HG02884 (cell line): ENCODE measurements at regions not wholly inside any gene's neighbourhood (a gene's known extent, or its start where the extent isn't known, plus 50 kb on each side); places are given as distances from the start of the nearest gene placed in this dataset.
"Not testable (repeated sequence)": the region's sequence is repeated elsewhere in the genome, so short reads cannot be mapped to it uniquely, and the experiment has no call there.

Experiments used
- ATAC-seq: cut with Tn5 transposase; IDR thresholded peaks from one replicate; pipeline ENCODE4 v1.9.1; 2021; ENCODE audit warnings: mild to moderate bottlenecking, moderate library complexity; ENCODE audit not compliant: unreplicated experiment

GRCh38 chr6:137313928-137314855 lies 95.0 kb upstream of the IFNGR1 start:
- no peak for ATAC-seq

- ATAC-seq, result no peak
Measured at GRCh38 chr6:137313211-137313610, 94.0 kb upstream of the IFNGR1 start.

DNA sequence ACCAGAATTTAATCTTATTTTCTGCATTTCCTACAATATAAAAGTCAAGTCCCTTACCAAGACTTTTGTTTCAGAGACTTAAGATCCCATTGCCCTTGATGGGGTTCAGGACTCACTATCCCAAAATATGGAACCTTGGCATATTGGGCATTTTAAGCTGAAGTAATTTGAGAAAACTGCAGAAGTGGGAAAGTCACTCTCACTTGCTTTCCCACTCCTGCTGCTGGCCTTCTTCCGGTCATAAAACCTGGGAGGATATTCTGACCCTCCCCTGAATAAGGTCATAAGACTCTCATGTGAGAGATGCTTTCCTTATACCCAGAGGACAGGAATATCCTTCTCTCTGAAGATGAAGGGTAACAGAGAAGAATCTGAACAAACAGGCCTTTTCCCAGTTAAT lies 92.8 kb upstream of the IFNGR1 start:
- ATAC-seq, result no peak

DNA sequence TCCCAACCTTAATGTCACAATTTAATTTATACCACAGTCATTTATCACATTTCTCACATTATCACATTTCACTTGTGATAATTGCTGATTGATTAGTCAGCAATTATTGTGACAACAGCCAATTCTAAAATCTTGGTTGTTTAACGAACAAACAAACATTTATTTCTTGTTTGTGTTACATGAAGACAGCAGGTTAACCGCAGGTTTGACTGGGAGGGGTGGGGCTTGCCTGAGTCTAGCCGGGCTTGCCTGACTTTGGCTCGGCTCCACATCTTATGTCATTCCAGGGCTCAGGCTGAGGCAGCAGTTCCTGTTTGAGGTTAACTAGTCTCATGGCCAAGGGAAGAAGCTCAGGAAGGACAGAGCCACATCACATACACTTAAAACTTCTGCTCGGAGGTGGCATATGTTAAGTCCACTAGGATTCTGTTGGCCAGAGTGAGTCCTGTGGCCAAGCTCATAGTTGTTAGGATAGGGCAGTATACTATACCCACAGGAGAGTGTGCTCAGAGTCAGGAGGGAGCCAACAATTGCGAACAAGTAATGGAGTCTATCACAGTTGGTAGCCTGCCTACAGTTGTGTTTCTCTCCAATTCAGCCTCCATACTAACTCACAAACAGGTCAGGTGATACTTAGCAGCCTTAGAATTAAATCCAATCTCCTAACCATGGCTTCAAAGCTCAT lies 90.0 kb upstream of the IFNGR1 start:
- ATAC-seq, result no peak

DNA sequence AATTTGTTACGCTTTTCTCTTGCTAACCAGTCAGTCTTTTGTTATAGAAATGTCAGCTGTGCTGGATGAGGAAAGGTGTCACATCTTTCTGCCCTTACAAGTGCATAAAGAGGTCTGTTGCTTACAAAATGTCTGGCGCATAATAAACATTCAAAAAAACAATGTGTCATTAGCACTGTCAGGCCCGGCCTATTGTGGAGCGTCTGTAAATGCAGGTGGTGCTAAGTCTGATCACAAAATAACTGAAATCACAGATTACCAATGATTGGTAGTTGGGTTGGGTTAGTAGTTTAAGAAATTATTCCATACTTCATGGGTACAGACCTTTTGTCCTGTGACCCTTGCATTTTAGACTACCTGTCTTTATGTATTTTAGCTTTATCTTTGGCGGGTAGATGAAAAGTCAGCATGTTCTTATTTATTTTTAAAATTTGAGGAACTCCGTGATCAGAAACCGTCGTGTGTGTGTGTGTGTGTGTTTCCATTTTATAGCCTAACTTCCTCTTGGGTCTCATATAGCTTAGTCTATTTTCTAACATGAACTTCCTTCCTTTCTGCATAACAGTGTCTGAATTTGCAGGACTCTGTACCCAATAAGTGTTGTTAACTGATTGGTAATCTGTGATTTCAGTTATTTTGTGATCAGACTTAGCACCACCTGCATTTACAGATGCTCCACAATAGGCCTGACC lies 88.1 kb upstream of the IFNGR1 start:
- ATAC-seq, result no peak

- no peak for ATAC-seq
Measured at GRCh38 chr6:137305691-137306090, 86.5 kb upstream of the IFNGR1 start.

- no peak for ATAC-seq
Measured at GRCh38 chr6:137304020-137304780, 85.0 kb upstream of the IFNGR1 start.

DNA sequence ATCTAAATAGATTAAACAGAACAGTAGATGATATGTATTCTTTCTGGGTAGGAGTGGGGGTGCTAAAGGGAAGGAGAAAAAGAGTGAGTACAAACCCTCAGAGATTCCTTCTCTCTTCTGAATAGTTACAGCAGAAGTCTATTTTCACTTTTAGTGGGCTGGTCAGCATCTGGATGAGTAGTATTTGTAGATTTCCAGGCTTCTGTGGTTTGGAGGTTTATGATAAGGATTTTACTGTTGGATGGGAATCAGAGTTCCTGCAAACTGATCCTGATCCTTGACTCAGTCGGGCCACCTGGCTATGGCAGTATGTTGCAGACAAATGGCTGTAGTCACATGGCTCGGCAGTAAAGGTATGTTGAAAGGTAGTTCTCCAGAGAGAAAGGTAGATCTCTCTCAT lies 84.3 kb upstream of the IFNGR1 start:
- ATAC-seq, result no peak

GRCh38 chr6:137299681-137300080 lies 80.5 kb upstream of the IFNGR1 start:
- no peak for ATAC-seq

DNA sequence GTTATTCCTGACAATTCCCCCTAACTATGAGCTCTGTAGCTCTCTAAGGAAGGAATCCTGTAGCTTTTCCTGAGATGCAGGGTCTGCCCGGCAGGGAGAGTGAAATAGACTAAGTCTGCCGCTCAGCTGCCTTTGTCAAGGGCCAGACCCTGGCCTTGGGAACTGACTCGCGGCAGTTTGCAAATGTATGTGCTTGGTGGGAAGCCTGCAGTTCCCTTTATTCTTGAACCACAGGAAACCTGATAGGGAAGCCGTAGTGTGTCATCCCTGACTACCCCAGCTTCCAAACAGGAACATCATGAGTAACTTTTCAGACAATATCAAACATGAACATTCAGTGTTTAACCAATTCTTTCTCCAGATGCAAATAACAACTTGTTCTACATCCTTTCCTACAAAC lies 78.7 kb upstream of the IFNGR1 start:
- no peak for ATAC-seq

- not testable (repeated sequence) for ATAC-seq
Measured at GRCh38 chr6:137292326-137292725, 73.1 kb upstream of the IFNGR1 start.

- ATAC-seq, result no peak
Measured at GRCh38 chr6:137291441-137291840, 72.3 kb upstream of the IFNGR1 start.

DNA sequence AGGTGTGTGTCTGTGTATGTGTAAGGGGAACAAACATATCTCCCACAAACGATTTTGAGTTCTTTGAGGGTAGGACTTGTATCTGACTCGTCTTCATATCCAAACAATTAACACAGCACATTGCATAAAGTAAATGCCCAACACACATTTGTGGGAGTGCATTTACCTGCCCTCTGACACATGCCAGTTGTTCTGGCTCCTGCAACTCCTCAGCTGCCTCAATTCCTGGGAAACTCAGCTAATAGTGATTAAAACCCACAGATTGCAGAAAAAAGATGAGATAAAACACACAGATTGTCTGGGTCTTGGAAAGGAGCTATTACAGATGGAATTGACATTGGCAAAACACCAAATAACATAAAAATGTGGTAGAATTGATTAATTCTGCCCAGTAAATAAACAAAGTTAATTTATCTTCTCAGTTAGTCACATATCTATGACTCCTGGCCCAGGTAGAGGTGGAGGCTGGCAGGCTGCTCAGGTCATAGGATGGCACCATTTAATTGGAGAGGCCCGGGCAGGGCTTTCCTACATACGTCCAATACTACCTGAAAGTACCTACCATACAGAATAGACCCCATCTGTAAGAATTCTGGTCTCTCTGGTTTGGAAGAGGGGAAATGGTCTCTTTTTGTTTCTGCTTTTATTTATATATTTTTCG lies 71.5 kb upstream of the IFNGR1 start:
- no peak for ATAC-seq

DNA sequence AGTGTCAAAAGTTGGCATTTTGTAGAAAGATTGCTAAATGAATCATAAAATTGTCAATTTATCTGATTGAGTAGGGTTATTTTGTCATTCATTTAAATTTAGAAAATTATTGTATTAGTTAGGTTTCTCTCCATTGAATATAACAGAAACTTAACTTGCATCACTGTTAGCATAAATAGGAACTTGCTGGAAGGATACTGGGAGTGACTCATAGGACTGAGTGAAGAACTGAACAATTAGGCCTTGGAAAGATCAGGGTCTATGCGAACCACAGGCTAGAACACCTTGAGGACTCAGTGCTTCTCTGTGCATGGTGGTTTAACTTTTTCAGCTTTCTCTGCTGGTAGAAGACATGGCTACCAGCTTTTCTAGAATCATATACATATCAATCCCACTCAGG lies 67.7 kb upstream of the IFNGR1 start:
- ATAC-seq, result no peak

DNA sequence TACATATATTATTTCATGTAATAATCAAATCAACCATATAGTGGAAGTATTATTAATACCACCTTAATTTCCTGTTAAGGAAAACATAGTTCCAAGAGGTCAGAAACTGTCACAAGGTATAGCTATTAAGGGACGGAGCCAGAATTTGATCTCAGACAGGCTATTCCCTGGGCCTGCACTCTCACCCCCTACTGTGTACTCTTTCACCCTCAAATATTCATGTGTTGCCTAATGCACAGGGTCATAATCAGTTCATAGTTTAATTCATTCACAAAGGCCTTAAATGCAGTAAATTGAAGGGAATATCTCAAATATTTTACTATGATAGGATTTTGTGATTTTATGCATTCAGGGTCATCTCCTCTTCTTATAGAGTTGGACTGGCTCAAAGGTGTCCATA lies 67.2 kb upstream of the IFNGR1 start:
- no peak for ATAC-seq

DNA sequence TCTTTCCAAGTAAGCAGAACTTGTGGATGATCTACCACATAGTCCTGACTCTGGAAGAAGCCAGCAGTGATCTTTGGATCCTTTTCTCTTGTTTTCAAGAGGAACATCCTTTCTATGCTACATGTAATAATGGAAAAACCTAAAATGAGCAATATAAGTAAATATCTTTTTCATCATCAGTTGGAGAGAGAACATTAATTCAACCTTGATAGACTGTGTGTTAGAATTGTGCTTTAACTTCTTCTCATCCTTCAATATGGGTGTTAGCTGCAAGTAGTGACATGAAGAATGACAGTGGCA lies 65.6 kb upstream of the IFNGR1 start:
- no peak for ATAC-seq

DNA sequence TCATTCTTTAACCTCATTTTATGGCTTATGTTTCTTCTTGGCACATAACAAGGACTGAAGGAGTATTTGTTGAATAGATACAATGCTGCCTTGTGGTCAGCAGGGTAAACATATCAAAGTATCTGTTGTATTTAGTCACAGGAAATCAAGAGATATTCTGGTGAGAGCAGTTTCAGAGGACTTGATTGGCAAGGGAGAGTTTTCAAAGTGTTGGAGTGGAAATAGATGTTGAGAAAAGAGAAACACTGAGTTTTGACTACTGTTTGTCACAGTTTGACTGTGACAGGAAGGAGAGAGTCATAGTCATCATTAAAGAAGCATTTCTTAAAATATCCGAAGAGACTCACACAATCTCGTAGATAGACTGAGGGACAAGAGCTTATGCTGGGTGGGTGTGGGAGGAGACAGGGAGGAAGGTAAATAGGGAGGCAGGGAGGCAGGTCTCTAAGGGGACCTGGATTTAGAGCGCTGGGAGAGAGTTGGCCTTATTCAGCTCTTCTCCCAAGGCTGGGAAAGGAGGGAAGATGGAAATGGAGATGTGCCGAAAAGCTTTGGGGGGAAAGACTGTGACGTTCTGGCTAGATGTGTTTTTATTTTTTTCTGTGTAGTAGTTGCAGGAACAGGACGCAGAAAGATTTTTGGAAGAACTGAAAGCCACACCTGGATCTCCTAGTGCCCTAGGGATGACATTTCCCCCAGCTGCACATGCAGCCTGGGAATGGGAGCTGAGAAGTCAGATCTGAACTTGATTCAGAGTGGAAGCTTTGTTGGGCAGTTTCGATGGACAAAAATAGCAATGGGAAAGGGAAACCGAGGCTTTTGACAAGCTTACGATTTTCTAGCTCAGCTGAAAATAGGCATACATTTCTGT lies 65.0 kb upstream of the IFNGR1 start:
- ATAC-seq, result peak; percentile 82

- no peak for ATAC-seq
Measured at GRCh38 chr6:137283080-137283479, 63.9 kb upstream of the IFNGR1 start.

DNA sequence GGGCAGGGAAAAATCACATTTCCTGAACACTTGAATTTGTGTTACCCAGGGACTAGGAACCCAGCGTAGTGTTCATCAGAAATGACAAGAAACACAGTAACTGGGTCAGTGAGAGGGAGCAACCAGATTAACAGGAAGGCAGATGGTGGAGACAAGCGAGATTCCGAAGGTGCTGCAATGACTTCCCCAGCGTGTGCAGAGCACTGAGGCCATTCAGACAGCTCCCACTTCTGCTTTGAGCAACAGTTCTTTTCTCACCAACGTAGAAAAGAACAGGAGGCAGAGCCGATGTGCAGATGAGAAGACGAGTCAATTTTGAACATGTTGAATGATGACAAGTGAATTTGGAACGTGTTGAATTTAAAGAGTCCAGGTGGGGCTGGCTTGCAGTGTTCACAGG lies 63.1 kb upstream of the IFNGR1 start:
- peak; percentile 43 for ATAC-seq

DNA sequence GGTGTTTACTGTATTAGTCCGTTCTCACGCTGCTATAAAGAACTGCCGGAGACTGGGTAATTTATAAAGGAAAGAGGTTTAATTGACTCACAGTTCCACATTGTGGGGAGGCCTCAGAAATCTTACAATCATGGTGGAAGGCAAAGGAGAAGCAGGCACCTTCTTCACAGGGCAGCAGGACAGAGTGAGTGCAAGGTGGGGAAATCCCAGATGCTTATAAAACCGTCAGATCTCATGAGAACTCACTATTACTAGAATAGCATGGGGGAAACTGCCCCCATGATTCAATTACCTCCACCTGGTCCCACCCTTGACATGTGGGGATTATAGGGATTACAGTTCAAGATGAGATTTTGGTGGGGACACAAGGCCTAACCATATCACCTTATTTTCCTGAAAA lies 60.1 kb upstream of the IFNGR1 start:
- ATAC-seq, result not testable (repeated sequence)
